ENCODE measurements at regions not wholly inside any gene's neighbourhood (a gene's known extent, or its start where the extent isn't known, plus 50 kb on each side); places are given as distances from the start of the nearest gene placed in this dataset.

- POLR2A ChIA-PET = no interaction called here
- Histone ChIP-seq H3K4me3 (ENCODE audit: low read length) (no peak overlapping the region), H3K36me3 (ENCODE audit: control insufficient read depth in 2 of 3, insufficient read depth in 3 of 3, low read length in 3 of 3) (no peaks in the 10 kb centered on the region), H3K9me3 (ENCODE audit: control insufficient read depth in 2 of 3, low read length in 3 of 3) (no peaks in the 10 kb centered on the region), H3K27me3 (ENCODE audit: control insufficient read depth in 2 of 2, insufficient read depth in 2 of 2, low read length in 2 of 2) (no peaks in the 10 kb centered on the region), H3K4me1 (ENCODE audit: control insufficient read depth in 2 of 2, insufficient read depth in 2 of 2, low read length in 2 of 2) (no peaks in the 10 kb centered on the region), H3K27ac (ENCODE audit: low read depth, low read length) (no peak overlapping the region)
- H3K36me3 Mint-ChIP-seq = no peaks in the 10 kb centered on the region
- intact Hi-C loops (cut with micrococcal nuclease) = no loop called here
- no peak overlapping the region for H3K27ac Mint-ChIP-seq
- CTCF ChIA-PET = no interaction called here
- H3K4me3 Mint-ChIP-seq = no peak overlapping the region
- no peaks in the 10 kb centered on the region for H3K4me1 Mint-ChIP-seq
- no peaks in the 10 kb centered on the region for H3K27me3 Mint-ChIP-seq
- no peak for ATAC-seq
- peaks cover 4 to 26% (median 10%) of the 10 kb centered on the region in 11 donors for H3K9me3 Mint-ChIP-seq
- DNase-seq = no peak
Observed at GRCh38 chr5:101829255-101829654, 466.8 kb downstream of the SLCO4C1 start.

- H3K4me3 Mint-ChIP-seq = no peak overlapping the region
- CTCF ChIA-PET = no interaction called here
- H3K27me3 Mint-ChIP-seq = no peaks in the 10 kb centered on the region
- Histone ChIP-seq H3K27me3 (ENCODE audit: control insufficient read depth in 2 of 2, insufficient read depth in 2 of 2, low read length in 2 of 2) (no peaks in the 10 kb centered on the region), H3K36me3 (ENCODE audit: control insufficient read depth in 2 of 3, insufficient read depth in 3 of 3, low read length in 3 of 3) (no peaks in the 10 kb centered on the region), H3K4me1 (ENCODE audit: control insufficient read depth in 2 of 2, insufficient read depth in 2 of 2, low read length in 2 of 2) (no peaks in the 10 kb centered on the region), H3K27ac (ENCODE audit: low read depth, low read length) (no peak overlapping the region), H3K4me3 (ENCODE audit: low read length) (no peak overlapping the region), H3K9me3 (ENCODE audit: control insufficient read depth in 2 of 3, low read length in 3 of 3) (no peaks in the 10 kb centered on the region)
- no peak for DNase-seq
- peaks cover 0 to 4% (median 0%) of the 10 kb centered on the region in 11 donors for H3K9me3 Mint-ChIP-seq
- POLR2A ChIA-PET = no interaction called here
- no peaks in the 10 kb centered on the region for H3K4me1 Mint-ChIP-seq
- no peak overlapping the region for H3K27ac Mint-ChIP-seq
- no peak for ATAC-seq
- intact Hi-C loops (cut with micrococcal nuclease) = no loop called here
- H3K36me3 Mint-ChIP-seq = no peaks in the 10 kb centered on the region
Observed at GRCh38 chr5:101811466-101811865, 484.6 kb downstream of the SLCO4C1 start.

GRCh38 chr5:101806410-101806809, 489.7 kb downstream of the SLCO4C1 start:
- Histone ChIP-seq H3K27me3 (ENCODE audit: control insufficient read depth in 2 of 2, insufficient read depth in 2 of 2, low read length in 2 of 2) (no peaks in the 10 kb centered on the region), H3K27ac (ENCODE audit: low read depth, low read length) (no peak overlapping the region), H3K9me3 (ENCODE audit: control insufficient read depth in 2 of 3, low read length in 3 of 3) (no peaks in the 10 kb centered on the region), H3K4me1 (ENCODE audit: control insufficient read depth in 2 of 2, insufficient read depth in 2 of 2, low read length in 2 of 2) (no peaks in the 10 kb centered on the region), H3K36me3 (ENCODE audit: control insufficient read depth in 2 of 3, insufficient read depth in 3 of 3, low read length in 3 of 3) (no peaks in the 10 kb centered on the region), H3K4me3 (ENCODE audit: low read length) (no peak overlapping the region)
- CTCF ChIA-PET = no interaction called here
- Mint-ChIP-seq H3K4me1 (no peaks in the 10 kb centered on the region), H3K36me3 (no peaks in the 10 kb centered on the region), H3K4me3 (no peak overlapping the region), H3K9me3 (peaks cover 0 to 4% (median 0%) of the 10 kb centered on the region in 11 donors), H3K27me3 (no peaks in the 10 kb centered on the region), H3K27ac (no peak overlapping the region)
- no peak for ATAC-seq
- DNase-seq = no peak
- POLR2A ChIA-PET = no interaction called here
- intact Hi-C loops (cut with micrococcal nuclease) = no loop called here

GRCh38 chr5:101796427-101796826, 499.7 kb downstream of the SLCO4C1 start:
- Histone ChIP-seq H3K4me1 (ENCODE audit: control insufficient read depth in 2 of 2, insufficient read depth in 2 of 2, low read length in 2 of 2) (no peaks in the 10 kb centered on the region), H3K9me3 (ENCODE audit: control insufficient read depth in 2 of 3, low read length in 3 of 3) (no peaks in the 10 kb centered on the region), H3K27me3 (ENCODE audit: control insufficient read depth in 2 of 2, insufficient read depth in 2 of 2, low read length in 2 of 2) (no peaks in the 10 kb centered on the region), H3K36me3 (ENCODE audit: control insufficient read depth in 2 of 3, insufficient read depth in 3 of 3, low read length in 3 of 3) (no peaks in the 10 kb centered on the region), H3K4me3 (ENCODE audit: low read length) (no peak overlapping the region), H3K27ac (ENCODE audit: low read depth, low read length) (no peak overlapping the region)
- Mint-ChIP-seq H3K27ac (no peak overlapping the region), H3K36me3 (no peaks in the 10 kb centered on the region), H3K9me3 (peaks cover 0 to 5% (median 0%) of the 10 kb centered on the region in 11 donors), H3K4me3 (no peak overlapping the region), H3K27me3 (no peaks in the 10 kb centered on the region), H3K4me1 (no peaks in the 10 kb centered on the region)
- ATAC-seq (no peak), DNase-seq (no peak)
- ChIA-PET POLR2A (no interaction called here), CTCF (no interaction called here)
- intact Hi-C loops (cut with micrococcal nuclease) = no loop called here

- Histone ChIP-seq H3K36me3 (ENCODE audit: control insufficient read depth in 2 of 3, insufficient read depth in 3 of 3, low read length in 3 of 3) (no peaks in the 10 kb centered on the region), H3K27me3 (ENCODE audit: control insufficient read depth in 2 of 2, insufficient read depth in 2 of 2, low read length in 2 of 2) (no peaks in the 10 kb centered on the region), H3K4me3 (ENCODE audit: low read length) (no peak overlapping the region), H3K4me1 (ENCODE audit: control insufficient read depth in 2 of 2, insufficient read depth in 2 of 2, low read length in 2 of 2) (no peaks in the 10 kb centered on the region), H3K27ac (ENCODE audit: low read depth, low read length) (no peak overlapping the region), H3K9me3 (ENCODE audit: control insufficient read depth in 2 of 3, low read length in 3 of 3) (no peaks in the 10 kb centered on the region)
- no peak for ATAC-seq
- Mint-ChIP-seq H3K27me3 (no peaks in the 10 kb centered on the region), H3K36me3 (no peaks in the 10 kb centered on the region), H3K4me1 (no peaks in the 10 kb centered on the region), H3K4me3 (no peak overlapping the region), H3K9me3 (peaks cover 0 to 5% (median 0%) of the 10 kb centered on the region in 11 donors), H3K27ac (no peak overlapping the region)
- ChIA-PET POLR2A (no interaction called here), CTCF (no interaction called here)
- intact Hi-C loops (cut with micrococcal nuclease) = no loop called here
- no peak for DNase-seq
Observed at GRCh38 chr5:101788797-101789196, 507.3 kb downstream of the SLCO4C1 start.

GRCh38 chr5:101785090-101785489, 511.0 kb downstream of the SLCO4C1 start:
- Histone ChIP-seq H3K36me3 (ENCODE audit: control insufficient read depth in 2 of 3, insufficient read depth in 3 of 3, low read length in 3 of 3) (no peaks in the 10 kb centered on the region), H3K27me3 (ENCODE audit: control insufficient read depth in 2 of 2, insufficient read depth in 2 of 2, low read length in 2 of 2) (no peaks in the 10 kb centered on the region), H3K27ac (ENCODE audit: low read depth, low read length) (no peak overlapping the region), H3K4me3 (ENCODE audit: low read length) (no peak overlapping the region), H3K9me3 (ENCODE audit: control insufficient read depth in 2 of 3, low read length in 3 of 3) (no peaks in the 10 kb centered on the region), H3K4me1 (ENCODE audit: control insufficient read depth in 2 of 2, insufficient read depth in 2 of 2, low read length in 2 of 2) (no peaks in the 10 kb centered on the region)
- ATAC-seq (no peak), DNase-seq (no peak)
- CTCF ChIA-PET = no interaction called here
- no peaks in the 10 kb centered on the region for H3K4me1 Mint-ChIP-seq
- H3K27me3 Mint-ChIP-seq = no peaks in the 10 kb centered on the region
- peaks cover 0 to 5% (median 0%) of the 10 kb centered on the region in 11 donors for H3K9me3 Mint-ChIP-seq
- POLR2A ChIA-PET = no interaction called here
- H3K27ac Mint-ChIP-seq = no peak overlapping the region
- intact Hi-C loops (cut with micrococcal nuclease) = no loop called here
- no peaks in the 10 kb centered on the region for H3K36me3 Mint-ChIP-seq
- H3K4me3 Mint-ChIP-seq = no peak overlapping the region

GRCh38 chr5:101783241-101784013, 512.7 kb downstream of the SLCO4C1 start:
- Histone ChIP-seq H3K4me3 (ENCODE audit: low read length) (no peak overlapping the region), H3K27me3 (ENCODE audit: control insufficient read depth in 2 of 2, insufficient read depth in 2 of 2, low read length in 2 of 2) (no peaks in the 10 kb centered on the region), H3K4me1 (ENCODE audit: control insufficient read depth in 2 of 2, insufficient read depth in 2 of 2, low read length in 2 of 2) (no peaks in the 10 kb centered on the region), H3K27ac (ENCODE audit: low read depth, low read length) (no peak overlapping the region), H3K9me3 (ENCODE audit: control insufficient read depth in 2 of 3, low read length in 3 of 3) (no peaks in the 10 kb centered on the region), H3K36me3 (ENCODE audit: control insufficient read depth in 2 of 3, insufficient read depth in 3 of 3, low read length in 3 of 3) (no peaks in the 10 kb centered on the region)
- intact Hi-C loops (cut with micrococcal nuclease) = no loop called here
- no peaks in the 10 kb centered on the region for H3K4me1 Mint-ChIP-seq
- ChIA-PET POLR2A (no interaction called here), CTCF (no interaction called here)
- peaks cover 0 to 7% (median 0%) of the 10 kb centered on the region in 11 donors for H3K9me3 Mint-ChIP-seq
- H3K4me3 Mint-ChIP-seq = no peak overlapping the region
- no peak overlapping the region for H3K27ac Mint-ChIP-seq
- H3K36me3 Mint-ChIP-seq = no peaks in the 10 kb centered on the region
- DNase-seq (no peak), ATAC-seq (no peak)
- H3K27me3 Mint-ChIP-seq = no peaks in the 10 kb centered on the region

Measured in naive thymus-derived CD4-positive, alpha-beta T cell (primary cell).